Endothelial cell of umbilical vein (primary cell): ENCODE measurements at regions not wholly inside any gene's neighbourhood (a gene's known extent, or its start where the extent isn't known, plus 50 kb on each side); places are given as distances from the start of the nearest gene placed in this dataset.
A peak's percentile ranks its signal among the peaks of the same experiment; 100 is the strongest.

Experiments
- BruUV-seq: library from RNA; stranded (reverse); fragments of 400-500 nt; replicated peaks from 2 replicates; lab custom pipeline; 2021; lab: Mats Ljungman, UMichigan
- CTCF ChIA-PET: fragments of 300-600, 350-600 bp; sonication (Branson Sonifier 250); formaldehyde crosslinking; loops from one replicate; lab custom pipeline; 2021; ENCODE audit warnings: antibody characterized with exemption, inconsistent platforms; lab: Charles Lee
- POLR2A ChIA-PET: fragments of 300-600, 350-600 bp; sonication (Branson Sonifier 250); formaldehyde crosslinking; loops from one replicate; lab custom pipeline; 2021; ENCODE audit warnings: antibody characterized with exemption, inconsistent platforms; lab: Charles Lee
- DNase-seq: peaks from one replicate; pipeline ENCODE4 v3.0.0-alpha.2; 2011; ENCODE audit warnings: low read depth, low spot score
- FAIRE-seq: peaks from 2 replicates; lab custom pipeline; 2011; peaks lifted over from hg19 to GRCh38; lab: Jason Lieb, UNC
- H2AFZ ChIP-seq: 2 replicates; pipeline ENCODE4 v1.6.0; 2012; ENCODE audit warnings: low read depth, low read length, control low read depth, inconsistent platforms
- H3K27ac ChIP-seq: 2 replicates; pipeline ENCODE4 v1.5.1; 2011; ENCODE audit warnings: low read depth, mild to moderate bottlenecking, control low read depth, low read length, moderate library complexity; ENCODE audit not compliant: insufficient read depth
- H3K27me3 ChIP-seq, 2 experiments: 2 replicates each; pipeline versions ENCODE4 v1.6.0 to v1.6.1; 2011; ENCODE audit warnings: low read length in 2 of 2, mixed read lengths in 1 of 2; ENCODE audit not compliant: control insufficient read depth in 2 of 2, insufficient read depth in 2 of 2
- H3K36me3 ChIP-seq, 2 experiments: 2 replicates in 1 of 2; 3 replicates in 1 of 2; pipeline ENCODE4 v1.5.1; 2011; ENCODE audit warnings: low read length in 2 of 2, mild to moderate bottlenecking in 1 of 2, moderate library complexity in 1 of 2; ENCODE audit not compliant: control insufficient read depth in 2 of 2, insufficient read depth in 2 of 2; ENCODE audit errors: extremely low read depth in 1 of 2
- H3K4me1 ChIP-seq: 3 replicates; pipeline ENCODE4 v1.5.1; 2011; ENCODE audit warnings: mild to moderate bottlenecking, low read length; ENCODE audit not compliant: control insufficient read depth, insufficient read depth; ENCODE audit errors: extremely low read depth
- H3K4me2 ChIP-seq: 2 replicates; pipeline ENCODE4 v1.6.1; 2011; ENCODE audit warnings: low read length, control low read depth, mixed read lengths; ENCODE audit not compliant: insufficient read depth
- H3K4me3 ChIP-seq, 3 experiments: fragments of 200-600 bp in 1 of 3; sonication (generic), shearing (Covaris generic) in 1 of 3; replicated peaks in 1 of 3; 2 replicates each; pipeline ENCODE4 v1.5.1; 2011 to 2016; ENCODE audit warnings: control low read depth in 3 of 3, low read length in 3 of 3, mild to moderate bottlenecking in 2 of 3, inconsistent platforms in 1 of 3, low read depth in 1 of 3, moderate library complexity in 1 of 3; ENCODE audit not compliant: insufficient read depth in 1 of 3
- H3K79me2 ChIP-seq: 2 replicates; pipeline ENCODE4 v1.6.0; 2012; ENCODE audit warnings: low read length, inconsistent platforms; ENCODE audit not compliant: control insufficient read depth, insufficient read depth
- H3K9ac ChIP-seq: replicated peaks from 2 replicates; pipeline ENCODE3; 2011; ENCODE audit warnings: low read length, control low read depth; ENCODE audit not compliant: insufficient read depth; ENCODE audit errors: extremely low read depth
- H3K9me1 ChIP-seq: replicated peaks from 3 replicates; pipeline ENCODE4 v1.6.0; 2011; ENCODE audit warnings: mild to moderate bottlenecking, low read length; ENCODE audit not compliant: control insufficient read depth, insufficient read depth; ENCODE audit errors: extremely low read depth
- H3K9me3 ChIP-seq: replicated peaks from 2 replicates; pipeline ENCODE4 v1.5.1; 2012; ENCODE audit warnings: low read length, inconsistent platforms; ENCODE audit not compliant: control insufficient read depth, insufficient read depth
- H4K20me1 ChIP-seq: replicated peaks from 2 replicates; pipeline ENCODE3; 2011; ENCODE audit warnings: mild to moderate bottlenecking, low read length; ENCODE audit not compliant: control insufficient read depth, insufficient read depth; ENCODE audit errors: extremely low read depth
- EZH2 ChIP-seq: IDR thresholded peaks from 2 replicates; pipeline ENCODE4 v1.6.1; 2012; ENCODE audit warnings: borderline replicate concordance, low read depth, mild to moderate bottlenecking, moderate library complexity, low read length, inconsistent platforms; ENCODE audit not compliant: severe bottlenecking
- FOS ChIP-seq: IDR thresholded peaks from 2 replicates; pipeline ENCODE4 v1.6.1; 2011; ENCODE audit warnings: mild to moderate bottlenecking, low read length, moderate library complexity, borderline replicate concordance; ENCODE audit not compliant: insufficient read depth
- GATA2 ChIP-seq: IDR thresholded peaks from 2 replicates; pipeline ENCODE4 v1.7.0; 2011; ENCODE audit warnings: low read depth, mild to moderate bottlenecking, moderate library complexity, mixed read lengths, low read length; ENCODE audit not compliant: insufficient read length, insufficient read depth
- JUN ChIP-seq: IDR thresholded peaks from 2 replicates; pipeline ENCODE4 v1.6.1; 2011; ENCODE audit warnings: borderline replicate concordance, low read depth; ENCODE audit not compliant: insufficient read length, insufficient read depth
- MYC ChIP-seq: IDR thresholded peaks from one replicate; pipeline ENCODE4 v1.6.1; 2011; ENCODE audit warnings: mild to moderate bottlenecking, low read depth, low read length
- POLR2A ChIP-seq: IDR thresholded peaks from 2 replicates; pipeline ENCODE4 v1.6.1; 2012; ENCODE audit warnings: low read depth, mild to moderate bottlenecking, control low read depth, low read length
- POLR2AphosphoS5 ChIP-seq: IDR thresholded peaks from 2 replicates; pipeline ENCODE4 v1.6.1; 2012; ENCODE audit warnings: low read depth, mild to moderate bottlenecking, control low read depth, low read length, moderate library complexity; ENCODE audit not compliant: insufficient read depth
- dilution Hi-C: fragments of 300-500 bp; cut with MboI; formaldehyde crosslinking; loops from one replicate; pipeline ENCODE4 v1.15.0; 2019; ENCODE audit warnings: low sequenced_read_pairs; ENCODE audit not compliant: extremely low pct_ligation_motif_present
- intact Hi-C: fragments of 100-400 bp; cut with micrococcal nuclease; formaldehyde crosslinking; loops from one replicate; pipeline ENCODE4 v1.10.0; 2022
- TF ChIP-seq, protein P1 (sequence below), 2 donors: IDR thresholded peaks; 1 replicate in 1 of 2; 2 replicates in 1 of 2; pipeline ENCODE4 v1.5.1; 2011; ENCODE audit warnings: low read length in 2 of 2, mild to moderate bottlenecking in 2 of 2, moderate library complexity in 2 of 2, control low read depth in 1 of 2, inconsistent platforms in 1 of 2, low read depth in 1 of 2; ENCODE audit not compliant: insufficient read depth in 1 of 2; ENCODE audit errors: extremely low read depth in 1 of 2
- TF ChIP-seq, protein P2 (sequence below): IDR thresholded peaks from 2 replicates; pipeline ENCODE4 v1.6.1; 2011; ENCODE audit not compliant: insufficient read depth, insufficient read length

DNA sequence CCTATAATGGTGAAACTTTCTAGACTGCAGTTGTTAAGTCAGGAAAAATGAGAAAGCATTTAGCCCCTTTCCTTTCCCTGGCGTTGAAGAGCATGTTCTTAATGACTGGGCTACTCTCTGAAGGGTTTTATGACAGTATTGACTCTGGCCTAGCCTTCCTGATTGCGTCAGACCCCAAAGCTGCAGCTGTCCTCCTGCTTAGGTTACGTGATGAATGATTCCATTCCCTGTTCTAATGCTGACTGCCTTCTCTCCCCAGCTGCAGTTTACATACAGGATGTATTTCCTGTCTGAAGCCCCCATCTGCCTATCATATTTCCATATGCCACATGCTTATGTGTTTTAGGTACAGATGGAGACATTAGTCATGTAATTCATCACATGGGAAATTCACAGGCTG is 105.8 kb upstream of the EGFL6 start:
- no TSS peak for BruUV-seq
- no peaks in the 10 kb centered on the region for H3K27me3 ChIP-seq
- dilution Hi-C loops (no loop called here), intact Hi-C loops (no loop called here)
- no peak overlapping the region for H2AFZ ChIP-seq
- POLR2A ChIA-PET: no interaction called here
- H3K4me2 ChIP-seq: no peak overlapping the region
- H3K9me1 ChIP-seq: no peaks in the 10 kb centered on the region
- H3K4me1 ChIP-seq: no peaks in the 10 kb centered on the region
- H3K79me2 ChIP-seq: no peaks in the 10 kb centered on the region
- no peak overlapping the region for H3K4me3 ChIP-seq
- TF ChIP-seq JUN (peak; percentile 5), EZH2 (no peak)
- no peaks in the 10 kb centered on the region for H3K36me3 ChIP-seq
- DNase-seq (peak; percentile 40), FAIRE-seq (no peak)
- no peak overlapping the region for H3K27ac ChIP-seq
- no peak overlapping the region for H3K9ac ChIP-seq
- no peaks in the 10 kb centered on the region for H3K9me3 ChIP-seq
- no peaks in the 10 kb centered on the region for H4K20me1 ChIP-seq
- CTCF ChIA-PET: no interaction called here

DNA sequence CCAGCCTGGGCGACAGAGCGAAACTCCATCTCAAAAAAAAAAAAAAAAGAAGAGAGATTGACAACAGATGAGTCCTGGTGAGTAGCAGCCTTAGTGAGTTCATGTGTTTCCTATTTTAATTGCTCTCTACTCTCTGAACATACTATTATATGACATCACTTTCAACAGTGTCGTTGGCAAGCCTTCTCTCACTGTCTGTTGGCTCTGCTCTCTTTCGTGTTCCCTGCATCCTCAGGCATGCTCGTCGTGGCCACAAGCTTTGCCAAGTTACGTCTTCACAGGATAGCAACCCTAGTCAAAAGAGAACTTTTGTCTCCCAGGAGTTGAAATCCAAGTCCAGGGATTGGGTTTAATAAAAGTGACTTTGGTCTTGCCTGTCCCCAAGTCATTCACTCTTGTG is 117.1 kb upstream of the EGFL6 start:
- Histone ChIP-seq H3K27me3 (no peaks in the 10 kb centered on the region), H3K27ac (no peak overlapping the region), H3K4me3 (no peak overlapping the region), H3K9ac (no peak overlapping the region), H2AFZ (no peak overlapping the region), H3K79me2 (no peaks in the 10 kb centered on the region), H3K9me1 (no peaks in the 10 kb centered on the region), H3K36me3 (no peaks in the 10 kb centered on the region), H4K20me1 (no peaks in the 10 kb centered on the region), H3K4me1 (no peaks in the 10 kb centered on the region), H3K4me2 (no peak overlapping the region), H3K9me3 (no peaks in the 10 kb centered on the region)
- dilution Hi-C loops (no loop called here), intact Hi-C loops (no loop called here)
- BruUV-seq: no TSS peak
- ChIA-PET POLR2A (no interaction called here), CTCF (no interaction called here)
- TF ChIP-seq MYC (no peak), GATA2 (no peak), POLR2AphosphoS5 (no peak), JUN (no peak), FOS (no peak), POLR2A (no peak), EZH2 (no peak)
- TF ChIP-seq, protein P1, sequence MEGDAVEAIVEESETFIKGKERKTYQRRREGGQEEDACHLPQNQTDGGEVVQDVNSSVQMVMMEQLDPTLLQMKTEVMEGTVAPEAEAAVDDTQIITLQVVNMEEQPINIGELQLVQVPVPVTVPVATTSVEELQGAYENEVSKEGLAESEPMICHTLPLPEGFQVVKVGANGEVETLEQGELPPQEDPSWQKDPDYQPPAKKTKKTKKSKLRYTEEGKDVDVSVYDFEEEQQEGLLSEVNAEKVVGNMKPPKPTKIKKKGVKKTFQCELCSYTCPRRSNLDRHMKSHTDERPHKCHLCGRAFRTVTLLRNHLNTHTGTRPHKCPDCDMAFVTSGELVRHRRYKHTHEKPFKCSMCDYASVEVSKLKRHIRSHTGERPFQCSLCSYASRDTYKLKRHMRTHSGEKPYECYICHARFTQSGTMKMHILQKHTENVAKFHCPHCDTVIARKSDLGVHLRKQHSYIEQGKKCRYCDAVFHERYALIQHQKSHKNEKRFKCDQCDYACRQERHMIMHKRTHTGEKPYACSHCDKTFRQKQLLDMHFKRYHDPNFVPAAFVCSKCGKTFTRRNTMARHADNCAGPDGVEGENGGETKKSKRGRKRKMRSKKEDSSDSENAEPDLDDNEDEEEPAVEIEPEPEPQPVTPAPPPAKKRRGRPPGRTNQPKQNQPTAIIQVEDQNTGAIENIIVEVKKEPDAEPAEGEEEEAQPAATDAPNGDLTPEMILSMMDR (IDR thresholded peaks at IDR 0.05; ENCODE audit: extremely low read depth in 1 of 2, insufficient read depth in 1 of 2, low read depth in 1 of 2, low read length in 2 of 2): no peak
- TF ChIP-seq, protein P2, sequence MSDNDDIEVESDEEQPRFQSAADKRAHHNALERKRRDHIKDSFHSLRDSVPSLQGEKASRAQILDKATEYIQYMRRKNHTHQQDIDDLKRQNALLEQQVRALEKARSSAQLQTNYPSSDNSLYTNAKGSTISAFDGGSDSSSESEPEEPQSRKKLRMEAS: no peak
- no peak for FAIRE-seq
- no peak for DNase-seq
